Thoracic aorta (tissue), 2 donors: ENCODE measurements at regions not wholly inside any gene's neighbourhood (a gene's known extent, or its start where the extent isn't known, plus 50 kb on each side); places are given as distances from the start of the nearest gene placed in this dataset.

ENCODE experiments used
- ATAC-seq: fragments of 150-250 bp; one replicate; pipeline ENCODE4 v1.8.0; 2017; ENCODE audit warnings: low read depth; ENCODE audit not compliant: insufficient number of reproducible peaks, low FRiP score
- DNase-seq: peaks from one replicate; pipeline ENCODE4 v3.0.0-alpha.2; 2020; ENCODE audit warnings: low spot score
- H3K27ac ChIP-seq, 2 donors: fragments of 200-600 bp; sonication (generic); 1 replicate in 1 of 2; 2 replicates in 1 of 2; pipeline ENCODE4 v1.5.1; 2016; ENCODE audit warnings: mild to moderate bottlenecking in 2 of 2, moderate library complexity in 2 of 2
- H3K27me3 ChIP-seq: fragments of 200-600 bp; sonication (generic); replicated peaks from 2 replicates; pipeline ENCODE4 v1.6.0; 2016; ENCODE audit warnings: mild to moderate bottlenecking; ENCODE audit not compliant: insufficient read depth
- H3K36me3 ChIP-seq: fragments of 200-600 bp; sonication (generic); one replicate; pipeline ENCODE4 v1.5.1; 2016
- H3K4me1 ChIP-seq, 2 donors: fragments of 200-600 bp; sonication (generic); 1 replicate in 1 of 2; 2 replicates in 1 of 2; pipeline versions ENCODE4 v1.5.1 to v1.6.0; 2016; ENCODE audit warnings: low read depth in 2 of 2, mild to moderate bottlenecking in 1 of 2; ENCODE audit not compliant: control insufficient read depth in 1 of 2
- H3K4me3 ChIP-seq: fragments of 200-600 bp; sonication (generic); 2 replicates; pipeline ENCODE4 v1.5.1; 2016; ENCODE audit warnings: mild to moderate bottlenecking
- H3K9me3 ChIP-seq: fragments of 200-600 bp; sonication (generic); 2 replicates; pipeline ENCODE4 v1.5.1; 2016
- TF ChIP-seq, protein P1 (sequence below): fragments of 200-600 bp; sonication (generic); IDR thresholded peaks from one replicate; pipeline ENCODE4 v1.5.1; 2019; ENCODE audit warnings: antibody characterized with exemption

GRCh38 chr2:239583171-239583878 is 182.5 kb upstream of the HDAC4 start:
- ATAC-seq, result no peak
- H3K4me3 ChIP-seq, result no peak overlapping the region
- TF ChIP-seq, protein P1, sequence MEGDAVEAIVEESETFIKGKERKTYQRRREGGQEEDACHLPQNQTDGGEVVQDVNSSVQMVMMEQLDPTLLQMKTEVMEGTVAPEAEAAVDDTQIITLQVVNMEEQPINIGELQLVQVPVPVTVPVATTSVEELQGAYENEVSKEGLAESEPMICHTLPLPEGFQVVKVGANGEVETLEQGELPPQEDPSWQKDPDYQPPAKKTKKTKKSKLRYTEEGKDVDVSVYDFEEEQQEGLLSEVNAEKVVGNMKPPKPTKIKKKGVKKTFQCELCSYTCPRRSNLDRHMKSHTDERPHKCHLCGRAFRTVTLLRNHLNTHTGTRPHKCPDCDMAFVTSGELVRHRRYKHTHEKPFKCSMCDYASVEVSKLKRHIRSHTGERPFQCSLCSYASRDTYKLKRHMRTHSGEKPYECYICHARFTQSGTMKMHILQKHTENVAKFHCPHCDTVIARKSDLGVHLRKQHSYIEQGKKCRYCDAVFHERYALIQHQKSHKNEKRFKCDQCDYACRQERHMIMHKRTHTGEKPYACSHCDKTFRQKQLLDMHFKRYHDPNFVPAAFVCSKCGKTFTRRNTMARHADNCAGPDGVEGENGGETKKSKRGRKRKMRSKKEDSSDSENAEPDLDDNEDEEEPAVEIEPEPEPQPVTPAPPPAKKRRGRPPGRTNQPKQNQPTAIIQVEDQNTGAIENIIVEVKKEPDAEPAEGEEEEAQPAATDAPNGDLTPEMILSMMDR, result no peak
- no peaks in the 10 kb centered on the region for H3K9me3 ChIP-seq
- no peaks in the 10 kb centered on the region for H3K4me1 ChIP-seq
- no peak overlapping the region for H3K27ac ChIP-seq
- no peaks in the 10 kb centered on the region for H3K27me3 ChIP-seq
- no peak for DNase-seq
- no peaks in the 10 kb centered on the region for H3K36me3 ChIP-seq

DNA sequence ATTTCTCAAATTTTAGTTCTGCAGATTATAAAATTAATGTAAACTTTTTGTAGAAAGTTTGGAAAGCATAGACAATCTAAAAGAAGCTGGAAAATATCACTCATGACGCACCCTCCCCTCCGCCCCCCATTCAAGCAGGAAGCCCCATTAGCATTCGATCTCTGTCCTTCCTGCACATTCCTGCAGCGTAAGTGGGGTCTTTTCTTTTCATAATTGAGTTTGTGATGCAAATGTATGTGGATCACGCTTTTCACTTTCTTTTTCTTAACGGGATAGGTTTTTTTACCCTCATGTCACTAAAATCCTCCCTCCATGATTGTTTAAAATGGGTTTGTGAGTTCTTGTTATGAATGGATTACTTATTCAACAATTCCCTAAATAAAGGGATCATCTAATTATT is 181.7 kb upstream of the HDAC4 start:
- Histone ChIP-seq H3K9me3 (no peaks in the 10 kb centered on the region), H3K27ac (no peak overlapping the region), H3K4me3 (no peak overlapping the region), H3K36me3 (no peaks in the 10 kb centered on the region), H3K27me3 (no peaks in the 10 kb centered on the region), H3K4me1 (no peaks in the 10 kb centered on the region)
- TF ChIP-seq, protein P1, result no peak
- DNase-seq (no peak), ATAC-seq (no peak)

GRCh38 chr2:239581352-239581901 is 180.6 kb upstream of the HDAC4 start:
- Histone ChIP-seq H3K9me3 (no peaks in the 10 kb centered on the region), H3K4me3 (no peak overlapping the region), H3K27me3 (no peaks in the 10 kb centered on the region), H3K36me3 (no peaks in the 10 kb centered on the region), H3K27ac (no peak overlapping the region), H3K4me1 (no peaks in the 10 kb centered on the region)
- ATAC-seq (no peak), DNase-seq (no peak)
- TF ChIP-seq, protein P1, result no peak

DNA sequence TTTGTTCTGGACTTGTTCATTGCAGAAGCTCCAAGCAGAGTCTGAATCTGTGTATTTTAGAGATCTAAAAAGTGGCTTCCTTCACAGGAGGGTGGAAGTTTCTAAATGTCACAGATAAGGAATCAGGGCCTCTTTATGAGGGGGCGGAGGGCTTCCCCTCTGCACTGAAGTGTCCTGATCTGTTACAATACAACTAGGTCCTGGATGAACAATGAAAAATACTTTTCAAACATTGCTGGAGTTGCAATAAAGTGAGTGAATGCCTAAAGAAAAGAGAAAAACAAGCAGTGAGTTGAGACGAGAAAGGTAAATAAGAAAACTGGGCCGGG is 179.3 kb upstream of the HDAC4 start:
- no peaks in the 10 kb centered on the region for H3K36me3 ChIP-seq
- DNase-seq (no peak), ATAC-seq (no peak)
- TF ChIP-seq, protein P1, result no peak
- H3K27me3 ChIP-seq, result no peaks in the 10 kb centered on the region
- H3K27ac ChIP-seq, result no peak overlapping the region
- no peak overlapping the region for H3K4me3 ChIP-seq
- no peaks in the 10 kb centered on the region for H3K9me3 ChIP-seq
- H3K4me1 ChIP-seq, result no peaks in the 10 kb centered on the region

DNA sequence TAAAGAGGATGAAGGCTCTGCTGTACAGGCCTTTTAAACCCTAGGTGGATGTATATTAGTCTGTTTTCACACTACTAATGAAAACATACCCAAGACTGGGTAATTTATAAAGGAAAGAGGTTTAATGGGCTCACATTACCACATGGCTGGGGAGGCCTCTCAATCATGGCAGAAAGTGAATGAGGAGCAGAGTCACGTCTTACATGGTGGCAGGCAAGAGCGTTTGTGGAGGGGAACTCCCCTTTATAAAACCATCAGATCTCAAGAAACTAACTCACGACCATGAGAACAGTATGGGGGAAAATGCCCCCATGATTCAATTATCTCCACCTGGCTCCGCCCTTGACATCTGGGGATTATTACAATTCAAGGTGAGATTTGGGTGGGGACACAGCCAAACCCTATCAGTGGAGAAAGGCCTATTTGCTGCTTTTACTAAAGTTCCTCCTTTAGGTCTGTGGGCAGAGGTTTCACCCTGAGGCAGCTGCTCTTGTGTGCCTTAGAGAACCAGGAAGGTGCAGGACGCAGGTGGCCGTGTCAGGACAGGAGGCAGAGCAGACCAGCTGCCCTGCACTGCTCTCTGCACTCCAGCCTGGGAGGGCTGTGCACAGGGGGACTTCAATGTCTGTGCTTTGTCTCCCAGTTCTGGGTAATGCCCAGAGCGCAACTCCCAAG is 178.8 kb upstream of the HDAC4 start:
- Histone ChIP-seq H3K4me1 (no peaks in the 10 kb centered on the region), H3K9me3 (no peaks in the 10 kb centered on the region), H3K27me3 (no peaks in the 10 kb centered on the region), H3K27ac (no peak overlapping the region), H3K4me3 (no peak overlapping the region), H3K36me3 (no peaks in the 10 kb centered on the region)
- no peak for DNase-seq
- no peak for ATAC-seq
- TF ChIP-seq, protein P1, result no peak
